Ovary (tissue), 7 donors: ENCODE measurements at regions not wholly inside any gene's neighbourhood (a gene's known extent, or its start where the extent isn't known, plus 50 kb on each side); places are given as distances from the start of the nearest gene placed in this dataset.

Experiments used
- DNase-seq, 5 donors: peaks; one replicate each; pipeline ENCODE4 v3.0.0-alpha.2; 2019 to 2020
- H3K27ac ChIP-seq, 2 donors: fragments of 200-600 bp; one replicate each; pipeline versions ENCODE4 v1.5.1 to v1.8.0; 2019 to 2022
- H3K27me3 ChIP-seq: fragments of 200-600 bp; one replicate; pipeline ENCODE4 v1.8.0; 2022
- H3K36me3 ChIP-seq: fragments of 200-600 bp; sonication (generic); one replicate; pipeline ENCODE4 v1.5.1; 2019
- H3K4me1 ChIP-seq: one replicate; pipeline ENCODE4 v1.8.1; 2013; ENCODE audit warnings: mild to moderate bottlenecking, moderate library complexity; ENCODE audit not compliant: insufficient read depth
- H3K4me3 ChIP-seq: fragments of 200-600 bp; sonication (generic); one replicate; pipeline ENCODE4 v1.5.1; 2017
- H3K9me3 ChIP-seq, 2 donors: fragments of 200-600 bp in 1 of 2; sonication (generic) in 1 of 2; one replicate each; pipeline versions ENCODE4 v1.5.1 to v1.8.1; 2013 to 2019; ENCODE audit warnings: mild to moderate bottlenecking in 1 of 2, moderate library complexity in 1 of 2
- CTCF ChIP-seq, 3 donors: fragments of 450-650 bp in 2 of 3; fragments of 200-600 bp in 1 of 3; IDR thresholded peaks; one replicate each; pipeline versions ENCODE4 v1.5.1 to v1.8.0; 2016 to 2022; ENCODE audit warnings: antibody characterized with exemption in 3 of 3, mild to moderate bottlenecking in 1 of 3
- EP300 ChIP-seq: sonication (generic); formaldehyde crosslinking; IDR thresholded peaks from one replicate; pipeline ENCODE4 v1.6.1; 2017; ENCODE audit warnings: antibody characterized with exemption
- POLR2A ChIP-seq: fragments of 450-650 bp; IDR thresholded peaks from one replicate; pipeline ENCODE4 v1.6.1; 2017; ENCODE audit warnings: antibody characterized with exemption, mild to moderate bottlenecking, moderate library complexity
- WGBS, 3 donors: extraction: QIAGEN DNeasy Blood & Tissue Kit in 1 of 3; methylation state at CpG; one replicate each; pipeline versions ENCODE4 v1.1.5 to v1.1.7; 2013 to 2017; 5-methylcytosine and 5-hydroxymethylcytosine counted together
- intact Hi-C, 4 donors: fragments of 100-400 bp; cut with DNase I; formaldehyde crosslinking; loops; one replicate each; pipeline versions ENCODE4 v1.11.0 to v1.15.1; 2022 to 2023
- donor health status: DM: no; HTN: no; CAD: no; lungs with moderate emphysema.
- donor health status: DM: no; HTN: no; CAD: no.
- donor health status: Bipolar disorder and iron deficiency.
- donor health status: DM: no; HTN: no; CAD: no.
- donor health status: DM: yes; HTN: yes; CAD: no.

DNA sequence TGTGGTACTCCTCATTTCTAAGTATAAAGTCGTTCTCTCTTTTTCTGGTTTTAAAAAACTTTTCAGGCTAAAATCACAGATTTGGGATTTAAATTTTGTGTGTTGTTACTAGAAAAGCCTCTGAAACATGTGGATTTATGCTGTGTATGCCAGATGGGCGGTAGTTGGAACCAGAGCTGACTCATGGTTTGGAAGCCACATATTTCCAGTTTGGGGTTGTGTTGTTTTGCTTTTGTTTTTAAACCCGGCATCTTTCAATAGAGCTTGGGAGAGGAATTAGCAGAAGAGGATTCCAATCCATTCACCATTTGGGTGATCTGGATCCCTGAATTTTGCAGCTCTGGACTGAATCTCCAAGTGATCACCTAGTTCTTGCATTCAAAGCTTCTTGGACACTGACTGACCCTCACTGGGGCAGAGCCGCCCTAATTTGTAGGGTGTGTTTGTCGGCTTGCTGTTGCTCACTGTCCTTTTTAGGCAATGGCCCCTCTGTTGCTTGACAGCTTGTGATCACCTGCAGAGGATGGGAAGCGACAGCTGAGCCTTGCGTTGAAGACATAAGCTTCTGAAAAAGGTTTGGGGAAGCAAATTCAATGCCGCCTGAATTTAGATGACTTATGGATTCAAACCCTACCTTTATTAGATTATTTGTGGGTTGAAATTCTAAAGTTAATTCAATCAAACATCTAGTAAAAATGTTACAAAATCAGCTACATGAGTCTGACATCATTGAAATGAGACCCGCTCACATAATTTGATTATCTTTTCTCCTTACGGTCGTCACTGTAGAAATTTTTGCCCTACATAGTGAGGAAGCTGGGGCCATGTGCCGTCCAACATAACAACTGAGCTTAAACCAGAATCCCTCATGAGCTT lies 79.9 kb upstream of the CD83 start:
- Histone ChIP-seq H3K27ac (no peak overlapping the region), H3K36me3 (no peaks in the 10 kb centered on the region), H3K27me3 (no peaks in the 10 kb centered on the region), H3K4me1 (no peaks in the 10 kb centered on the region), H3K9me3 (no peaks in the 10 kb centered on the region), H3K4me3 (no peak overlapping the region)
- no peak for DNase-seq
- 62 to 71% (median 67%) methylated on average over 12 of the region's 12 CpGs for WGBS, 3 donors
- intact Hi-C loops = loop anchor here in 1 of 4 donors (10.0 kb wide), 1 partner anchor 113 kb away; the partner anchor contains the start of gene RNF182
- TF ChIP-seq POLR2A (no peak), EP300 (no peak)

DNA sequence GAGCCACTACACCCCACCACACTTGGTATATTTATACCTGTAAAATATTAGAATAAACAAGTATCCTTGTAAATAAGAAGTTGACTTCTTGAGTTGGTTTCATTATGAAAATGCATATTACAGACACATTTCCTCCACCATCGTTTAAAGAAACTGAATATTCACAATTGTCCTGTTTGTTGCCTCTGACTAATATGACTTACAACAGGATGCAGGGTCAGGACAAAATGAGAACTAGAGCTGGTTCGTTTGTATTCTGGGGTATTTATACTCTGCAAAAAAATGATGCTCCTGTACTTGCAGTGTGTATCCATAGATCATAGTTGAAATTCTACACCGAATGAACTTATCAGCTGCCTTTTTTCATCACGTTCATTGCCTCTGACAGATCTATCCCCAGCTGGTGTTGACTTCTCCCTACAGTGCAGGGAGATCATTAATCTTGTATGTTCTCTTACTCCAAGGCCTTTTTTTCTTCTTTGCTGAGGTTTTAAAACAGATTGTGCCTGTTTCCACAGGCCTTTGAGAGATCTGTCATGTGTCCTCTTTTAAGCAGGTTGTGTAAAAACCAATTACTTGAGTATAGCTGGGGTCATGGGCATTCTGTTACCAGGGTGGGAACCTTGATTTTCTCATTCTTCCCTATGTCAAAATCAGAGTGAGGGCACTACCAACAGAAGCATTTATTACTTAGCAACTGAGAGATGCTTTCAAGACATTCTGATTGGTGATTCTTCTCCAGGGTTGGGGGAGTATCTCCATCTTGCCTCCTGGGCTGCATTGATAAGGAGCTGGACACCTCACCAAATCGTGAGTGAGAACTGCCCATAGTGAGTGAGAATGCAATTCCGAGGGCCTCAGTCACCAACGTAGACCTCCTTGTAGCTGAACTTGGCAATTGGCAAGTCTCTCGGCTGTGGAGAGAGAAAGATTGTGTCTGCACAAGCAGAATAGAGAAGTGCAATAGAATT lies 78.8 kb upstream of the CD83 start:
- no peak for TF ChIP-seq CTCF (IDR thresholded peaks at IDR 0.05)
- no peak for TF ChIP-seq EP300
- TF ChIP-seq POLR2A = no peak
- intact Hi-C loops = loop anchor here in 1 of 4 donors (10.0 kb wide), 1 partner anchor 114 kb away; the partner anchor contains the start of gene RNF182
- 22 to 38% (median 27%) methylated on average over 8 of the region's 8 CpGs for WGBS, 3 donors
- Histone ChIP-seq H3K36me3 (no peaks in the 10 kb centered on the region), H3K4me1 (no peaks in the 10 kb centered on the region), H3K27ac (no peak overlapping the region), H3K4me3 (no peak overlapping the region), H3K9me3 (no peaks in the 10 kb centered on the region), H3K27me3 (no peaks in the 10 kb centered on the region)
- no peak for DNase-seq

DNA sequence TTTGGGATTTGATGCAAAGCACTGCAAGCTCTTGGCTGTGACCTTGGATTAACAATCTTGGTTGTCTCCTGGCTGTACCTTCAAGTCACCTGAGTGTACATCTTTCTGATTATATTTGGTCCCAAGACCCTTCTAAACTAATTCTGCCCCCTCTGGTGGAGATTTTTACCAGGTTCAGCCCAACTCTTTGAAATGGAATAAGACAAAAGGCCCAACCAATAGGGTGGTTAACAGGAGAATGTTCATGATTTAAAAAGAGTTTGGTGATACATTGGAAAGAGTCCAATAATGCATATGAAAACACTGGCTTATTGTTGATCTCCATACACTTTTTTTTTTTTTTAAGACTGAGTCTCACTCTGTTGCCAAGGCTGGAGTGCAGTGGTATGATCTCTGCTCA lies 77.5 kb upstream of the CD83 start:
- Histone ChIP-seq H3K9me3 (no peaks in the 10 kb centered on the region), H3K27ac (no peak overlapping the region), H3K4me1 (no peaks in the 10 kb centered on the region), H3K36me3 (no peaks in the 10 kb centered on the region), H3K27me3 (no peaks in the 10 kb centered on the region), H3K4me3 (no peak overlapping the region)
- DNase-seq = no peak
- TF ChIP-seq POLR2A (no peak), EP300 (no peak), CTCF (IDR thresholded peaks at IDR 0.05) (no peak)
- intact Hi-C loops = no loop called here

DNA sequence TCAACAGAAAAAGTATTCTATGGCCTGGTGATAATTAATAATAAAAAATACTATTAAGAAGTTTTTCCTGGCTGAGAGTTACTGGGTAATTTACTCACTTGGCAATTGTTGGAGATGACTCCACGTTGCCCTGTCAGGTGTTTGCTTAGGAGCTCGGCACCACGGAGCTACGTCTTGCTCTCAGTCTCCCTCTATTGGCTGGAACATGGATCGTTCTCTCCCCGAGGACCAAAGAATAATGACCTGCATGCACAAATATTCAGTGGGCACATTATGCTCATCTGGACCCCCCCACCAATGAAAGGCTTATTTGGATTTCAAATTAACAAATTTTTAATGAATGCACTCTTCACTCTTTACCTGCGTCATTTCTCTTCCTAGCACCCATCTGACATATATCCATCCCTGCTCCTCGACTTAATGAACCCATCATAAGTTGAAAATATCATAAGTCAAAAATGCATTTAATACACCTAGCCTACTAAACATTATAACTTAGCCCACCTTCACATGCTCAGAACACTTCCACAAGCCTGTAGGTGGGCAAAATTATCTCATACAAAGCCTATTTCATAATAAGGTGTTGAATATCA lies 71.0 kb upstream of the CD83 start:
- Histone ChIP-seq H3K27ac (no peak overlapping the region), H3K27me3 (no peaks in the 10 kb centered on the region), H3K4me3 (no peak overlapping the region), H3K9me3 (no peaks in the 10 kb centered on the region), H3K36me3 (no peaks in the 10 kb centered on the region), H3K4me1 (no peaks in the 10 kb centered on the region)
- no peak for TF ChIP-seq POLR2A
- TF ChIP-seq EP300 = no peak
- TF ChIP-seq CTCF (IDR thresholded peaks at IDR 0.05) = no peak
- intact Hi-C loops = no loop called here
- whole genome bisulfite sequencing, 3 donors = 22 to 26% (median 24%) methylated on average over 8 of the region's 8 CpGs
- no peak for DNase-seq
